Hematopoietic multipotent progenitor cell treated with erythropoietin and hydrocortisone succinate and interleukin-3 and kit ligand, for 17 days (in vitro differentiated cells): ENCODE measurements at regions not wholly inside any gene's neighbourhood (a gene's known extent, or its start where the extent isn't known, plus 50 kb on each side); places are given as distances from the start of the nearest gene placed in this dataset.

Source experiments
- DNase-seq: peaks from one replicate; pipeline ENCODE4 v3.0.0-alpha.2; 2015; ENCODE audit warnings: low spot score

DNA sequence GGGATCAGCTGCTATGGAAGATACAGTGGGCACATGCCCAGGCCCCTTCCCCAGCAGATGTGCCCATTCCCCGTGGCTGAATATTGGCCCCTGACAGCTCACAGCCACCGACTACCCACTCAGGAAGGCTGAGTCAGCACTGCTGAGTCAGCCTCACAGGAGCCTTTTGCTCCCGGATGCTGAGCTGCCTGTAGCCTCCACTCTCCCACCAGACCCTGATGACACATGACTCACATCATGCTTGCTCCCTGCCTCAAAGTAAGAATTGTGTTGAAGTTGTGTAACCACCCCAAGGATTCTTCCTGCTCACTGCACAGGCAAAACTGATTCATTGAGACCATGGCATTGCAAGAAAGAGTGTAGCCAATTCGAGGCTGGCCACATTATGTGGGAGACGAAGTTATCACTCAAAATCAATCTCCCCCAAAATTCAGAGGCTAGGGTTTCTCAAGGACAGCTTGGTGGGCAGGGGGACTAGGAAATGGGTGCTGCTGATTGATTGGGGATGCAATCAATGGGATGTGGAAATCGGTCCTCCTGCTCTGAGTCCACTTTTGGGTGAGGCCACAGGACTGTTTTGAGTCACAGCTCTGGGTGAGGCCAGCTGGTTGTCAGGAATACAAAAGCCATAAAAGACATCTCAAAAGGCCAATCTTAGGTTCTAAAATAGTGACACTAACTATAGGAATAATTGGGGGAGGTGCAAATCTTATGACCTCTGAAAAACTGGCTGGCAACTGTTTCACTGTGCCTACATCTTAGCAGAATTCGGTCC lies 556.6 kb upstream of the CDH4 start:
- DNase-seq: no peak

- DNase-seq: no peak
Measured at GRCh38 chr20:60697252-60697651, 554.8 kb upstream of the CDH4 start.

GRCh38 chr20:60700728-60701127 lies 551.3 kb upstream of the CDH4 start:
- DNase-seq: no peak

DNA sequence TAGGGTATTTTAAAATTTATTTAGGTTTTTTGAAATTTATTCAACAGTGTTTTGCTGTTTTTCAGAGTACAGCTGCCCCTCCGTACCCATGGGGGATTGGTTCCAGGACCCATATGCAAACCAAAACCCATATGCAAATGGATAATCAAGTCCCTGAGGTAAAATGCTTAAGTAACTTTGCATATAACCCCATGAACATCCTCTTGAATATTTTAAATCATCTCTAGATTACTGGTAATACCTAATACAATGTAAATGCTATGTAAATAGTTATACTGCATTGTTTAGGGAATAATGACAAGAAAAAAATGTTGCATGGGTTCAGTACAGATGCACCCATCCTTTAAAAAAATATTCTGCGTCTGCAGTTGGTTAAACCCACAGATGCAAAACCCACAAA lies 547.9 kb upstream of the CDH4 start:
- DNase-seq: no peak

GRCh38 chr20:60713396-60713795 lies 538.7 kb upstream of the CDH4 start:
- no peak for DNase-seq

GRCh38 chr20:60715172-60715571 lies 536.9 kb upstream of the CDH4 start:
- no peak for DNase-seq

- no peak for DNase-seq
Measured at GRCh38 chr20:60718743-60719480, 533.1 kb upstream of the CDH4 start.

GRCh38 chr20:60725311-60725906 lies 526.7 kb upstream of the CDH4 start:
- no peak for DNase-seq

GRCh38 chr20:60727425-60727824 lies 524.6 kb upstream of the CDH4 start:
- no peak for DNase-seq

GRCh38 chr20:60728705-60729104 lies 523.4 kb upstream of the CDH4 start:
- DNase-seq: no peak

- no peak for DNase-seq
Measured at GRCh38 chr20:60729135-60729900, 522.7 kb upstream of the CDH4 start.

DNA sequence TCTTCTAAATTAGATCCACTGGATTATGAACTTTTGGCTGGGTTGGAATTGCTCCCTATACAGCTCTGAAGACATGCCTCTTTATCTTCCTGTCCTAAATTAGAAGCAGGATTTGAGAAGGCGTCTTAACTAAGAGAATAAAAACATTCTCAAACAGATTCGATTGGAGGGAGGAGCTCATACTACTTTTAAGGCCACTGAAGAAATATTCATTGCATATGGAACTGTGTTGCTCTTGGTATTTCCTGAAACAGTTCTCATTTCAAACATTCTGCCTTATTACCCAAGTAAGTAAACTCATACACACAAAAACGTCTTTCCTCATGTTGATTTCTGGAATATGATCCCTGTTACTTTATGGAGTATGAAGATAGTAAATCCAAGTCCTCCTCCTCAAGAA lies 519.7 kb upstream of the CDH4 start:
- DNase-seq: no peak

- no peak for DNase-seq
Measured at GRCh38 chr20:60748086-60748485, 504.0 kb upstream of the CDH4 start.

GRCh38 chr20:60749804-60750602 lies 502.1 kb upstream of the CDH4 start:
- no peak for DNase-seq

GRCh38 chr20:60750909-60751308 lies 501.2 kb upstream of the CDH4 start:
- no peak for DNase-seq

- DNase-seq: no peak
Measured at GRCh38 chr20:60751826-60752225, 500.2 kb upstream of the CDH4 start.

- DNase-seq: no peak
Measured at GRCh38 chr20:60752741-60753420, 499.2 kb upstream of the CDH4 start.

DNA sequence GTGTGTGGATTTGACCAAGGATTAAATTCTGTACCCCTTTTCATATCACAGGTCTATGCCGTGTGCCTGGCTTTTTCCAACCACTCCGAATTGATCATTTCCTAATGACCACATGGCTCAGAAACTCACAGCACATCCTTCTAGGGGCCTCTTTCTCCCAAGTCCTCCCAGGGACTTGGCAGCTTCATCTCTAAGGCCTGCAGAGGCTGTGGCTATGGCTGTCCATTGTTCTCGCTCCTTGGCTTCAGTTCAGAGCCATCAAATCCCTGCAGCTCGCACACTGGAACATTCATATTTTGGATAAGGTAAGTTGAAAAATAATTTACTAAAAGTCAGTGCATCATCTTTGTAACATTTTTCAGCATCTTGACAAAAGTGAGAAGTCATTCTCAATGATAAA lies 497.2 kb upstream of the CDH4 start:
- no peak for DNase-seq

DNA sequence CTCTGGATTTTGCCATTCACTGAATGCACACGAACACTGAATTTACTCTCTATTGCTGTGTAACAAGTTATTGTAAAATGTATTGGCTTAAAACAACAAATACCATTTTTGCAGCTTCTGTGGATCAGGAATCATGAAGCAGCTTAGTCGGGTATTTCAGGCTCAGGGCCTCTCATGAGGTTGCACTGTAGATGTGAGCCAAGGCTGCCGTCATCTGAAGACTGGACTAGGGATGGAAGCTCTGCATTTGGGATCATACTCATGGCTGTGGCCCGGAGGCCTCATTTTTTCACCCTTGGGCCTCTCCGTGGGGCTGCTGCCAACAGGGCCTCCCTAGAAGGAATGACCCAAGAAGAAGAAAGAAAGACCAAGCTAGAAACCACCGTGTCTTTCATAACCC lies 492.4 kb upstream of the CDH4 start:
- no peak for DNase-seq

DNA sequence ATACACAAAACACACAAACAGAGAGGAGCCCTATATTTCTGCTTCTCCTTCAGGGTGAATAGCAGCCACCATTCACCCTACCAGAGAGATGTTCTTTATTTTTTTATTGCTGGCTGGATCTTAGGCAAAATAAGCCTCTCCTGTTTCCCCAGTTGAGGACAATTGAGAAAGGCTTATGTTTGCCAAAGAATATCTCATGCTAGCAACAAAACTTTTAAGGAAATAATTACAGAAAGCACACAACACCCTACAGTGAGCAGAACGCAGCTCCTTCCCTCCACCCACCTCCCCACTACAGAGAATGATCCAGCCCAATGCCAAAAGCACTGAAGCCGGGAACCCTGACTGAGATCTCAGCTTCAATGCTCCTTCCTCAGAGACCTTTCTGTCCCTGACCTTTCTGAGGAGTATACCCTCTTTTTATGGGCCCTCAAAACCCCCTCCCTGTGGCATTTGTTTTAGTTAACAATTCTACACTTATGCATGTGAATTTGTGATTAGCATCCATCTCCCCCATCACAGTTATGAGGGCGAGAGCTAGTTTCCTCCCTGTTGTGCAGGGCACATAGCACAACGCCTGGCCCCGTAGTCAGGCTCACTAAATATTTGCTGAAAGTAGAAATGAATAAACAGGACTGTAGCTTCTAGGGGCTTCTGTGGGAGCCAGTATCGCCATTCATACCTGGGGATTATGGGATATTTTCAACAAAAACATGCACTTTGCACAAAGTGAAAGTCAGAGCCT lies 491.6 kb upstream of the CDH4 start:
- DNase-seq: no peak
